ENCODE measurements at regions not wholly inside any gene's neighbourhood (a gene's known extent, or its start where the extent isn't known, plus 50 kb on each side); places are given as distances from the start of the nearest gene placed in this dataset.

GRCh38 chr13:34247596-34247995, 429.6 kb downstream of the RFC3 start:
- no peak for DNase-seq (ENCODE audit: low read depth)

GRCh38 chr13:34249546-34250039, 431.6 kb downstream of the RFC3 start:
- no peak for DNase-seq (ENCODE audit: low read depth)

GRCh38 chr13:34250151-34250670, 432.3 kb downstream of the RFC3 start:
- DNase-seq (ENCODE audit: low read depth), result no peak

GRCh38 chr13:34254366-34254765, 436.4 kb downstream of the RFC3 start:
- DNase-seq (ENCODE audit: low read depth), result no peak

GRCh38 chr13:34255711-34256110, 437.8 kb downstream of the RFC3 start:
- no peak for DNase-seq (ENCODE audit: low read depth)

- DNase-seq (ENCODE audit: low read depth), result no peak
These were observed 438.3 kb downstream of the RFC3 start for GRCh38 chr13:34256236-34256635.

- DNase-seq (ENCODE audit: low read depth), result no peak
These were observed 440.0 kb downstream of the RFC3 start for GRCh38 chr13:34257966-34258365.

- DNase-seq (ENCODE audit: low read depth), result no peak
These were observed 440.9 kb downstream of the RFC3 start for GRCh38 chr13:34258646-34259386.

- DNase-seq (ENCODE audit: low read depth), result no peak
These were observed 445.7 kb downstream of the RFC3 start for GRCh38 chr13:34263681-34264080.

GRCh38 chr13:34265046-34265679, 447.2 kb downstream of the RFC3 start:
- DNase-seq (ENCODE audit: low read depth), result no peak

DNA sequence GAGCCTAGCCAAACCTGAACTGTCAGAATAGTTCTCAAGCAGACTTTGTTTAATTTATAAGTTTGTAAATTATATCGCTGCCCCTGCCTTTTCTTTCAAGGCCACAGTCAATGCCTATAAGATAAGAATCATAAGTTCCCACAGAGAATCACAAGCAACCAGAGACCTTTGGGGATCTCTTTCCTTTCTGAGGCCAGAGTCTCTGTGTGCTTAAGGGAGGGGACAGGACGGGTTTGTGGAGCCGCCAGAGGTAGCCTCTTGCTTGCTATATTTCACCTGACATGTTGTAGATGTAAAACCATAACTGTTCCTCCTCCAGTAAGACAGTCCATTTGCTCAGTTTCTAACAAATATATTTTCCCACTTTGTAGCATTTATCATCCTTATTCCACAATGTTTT, 458.8 kb downstream of the RFC3 start:
- DNase-seq (ENCODE audit: low read depth), result no peak

DNA sequence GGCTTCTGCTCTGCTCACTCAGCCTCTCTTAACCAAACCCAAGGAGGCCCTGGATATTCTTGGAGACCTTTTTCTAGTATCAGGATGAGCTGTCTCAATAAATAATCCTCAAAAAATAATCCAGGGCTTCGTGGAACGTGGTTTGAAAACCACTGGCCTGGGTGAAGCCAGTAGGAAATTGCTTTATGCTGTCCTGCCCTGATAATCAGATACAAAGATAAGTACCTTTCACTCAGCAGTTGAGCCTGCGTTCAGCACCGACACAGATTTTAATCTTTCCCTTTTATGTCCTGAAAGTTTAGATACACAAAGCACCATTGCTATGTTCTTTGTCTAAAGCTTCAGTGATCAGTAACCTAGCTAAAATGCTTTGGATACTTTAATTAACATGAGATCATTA, 460.0 kb downstream of the RFC3 start:
- no peak for DNase-seq (ENCODE audit: low read depth)

GRCh38 chr13:34278780-34279179, 460.8 kb downstream of the RFC3 start:
- DNase-seq (ENCODE audit: low read depth), result no peak

DNA sequence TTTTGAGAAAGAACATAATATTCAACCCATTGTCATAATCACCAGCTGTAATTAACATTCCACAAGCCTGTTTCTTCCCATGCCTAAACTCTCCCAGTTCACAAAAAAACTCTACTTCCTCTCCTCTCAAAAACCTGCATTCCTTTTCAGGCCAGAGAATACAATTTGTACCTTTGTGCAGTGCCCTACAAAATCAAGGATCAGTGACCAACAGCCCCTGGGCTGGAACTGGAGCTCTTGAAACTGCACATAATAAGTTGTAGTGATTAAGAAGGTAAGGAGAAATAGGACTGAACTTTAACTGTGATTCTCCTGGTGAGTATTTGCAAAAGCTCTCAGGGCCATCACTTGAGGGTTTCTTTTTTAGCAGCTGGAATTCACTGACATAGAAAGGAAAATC, 472.7 kb downstream of the RFC3 start:
- no peak for DNase-seq (ENCODE audit: low read depth)

DNA sequence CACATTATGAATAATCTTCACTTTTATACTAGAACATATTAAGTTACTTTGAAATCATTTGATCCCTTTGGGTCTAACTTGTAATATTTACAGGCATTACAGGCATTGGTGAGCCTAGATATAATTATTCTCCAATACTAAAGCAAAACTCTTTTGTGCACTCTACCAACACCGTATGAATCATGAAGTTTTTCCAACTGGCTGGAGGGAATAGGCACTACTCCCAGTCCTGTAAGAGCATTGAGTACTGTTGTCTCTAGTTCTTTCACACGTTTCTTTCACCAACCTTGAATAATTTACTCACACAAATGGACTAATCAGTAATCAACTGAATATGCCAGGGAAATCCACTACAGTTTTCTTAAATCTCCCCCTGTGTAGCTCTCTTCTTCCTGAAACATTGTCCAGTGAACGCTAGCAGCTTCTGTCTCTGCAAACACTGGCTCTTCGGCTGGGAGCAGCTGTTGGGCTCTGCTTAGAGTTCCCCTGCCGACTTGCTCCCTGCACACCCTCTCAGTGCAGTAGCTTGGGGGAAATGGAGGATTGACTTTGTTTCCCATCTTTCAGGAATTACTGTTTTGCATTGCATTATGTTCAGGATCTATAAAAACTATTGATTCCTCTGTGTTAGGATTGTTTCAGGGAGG, 476.7 kb downstream of the RFC3 start:
- DNase-seq (ENCODE audit: low read depth), result no peak

DNA sequence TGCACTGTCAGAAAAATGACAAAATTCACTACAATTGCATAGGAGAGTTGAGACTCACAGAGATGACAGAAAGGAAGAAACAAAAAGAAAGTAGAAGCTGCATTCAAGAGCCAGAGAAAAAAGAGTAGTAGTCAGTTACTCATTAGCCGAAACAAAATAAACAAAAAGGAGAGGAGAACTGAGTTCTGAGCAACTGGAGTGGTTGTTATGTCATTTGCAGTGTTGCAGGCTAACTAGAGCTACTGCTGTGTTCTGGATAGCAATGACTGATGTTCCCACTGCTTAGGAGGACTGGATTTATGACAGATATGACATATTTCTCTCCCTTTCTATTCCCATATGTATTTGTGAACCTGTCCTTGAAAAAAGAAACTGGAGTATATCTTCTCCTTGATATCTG, 482.6 kb downstream of the RFC3 start:
- DNase-seq (ENCODE audit: low read depth), result no peak

DNA sequence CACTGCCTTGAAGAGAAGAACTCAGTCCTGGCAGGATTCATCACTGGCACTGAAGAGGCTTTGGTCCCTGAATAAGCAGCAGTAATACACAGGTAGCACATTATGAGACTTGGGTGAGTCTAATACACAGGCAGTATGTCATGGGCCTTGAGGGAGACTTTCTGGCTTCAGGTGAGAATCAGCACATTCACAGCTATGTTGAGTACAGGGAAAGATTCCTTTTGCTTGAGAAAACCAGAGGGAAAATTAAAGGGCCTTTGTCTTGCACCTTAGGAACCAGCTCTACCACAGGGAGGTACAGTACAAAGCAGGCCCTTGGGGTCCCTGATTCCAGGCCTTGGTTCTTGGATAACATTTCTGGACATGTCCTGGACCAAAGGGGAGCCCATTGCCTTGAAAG, 484.6 kb downstream of the RFC3 start:
- DNase-seq (ENCODE audit: low read depth), result no peak

DNA sequence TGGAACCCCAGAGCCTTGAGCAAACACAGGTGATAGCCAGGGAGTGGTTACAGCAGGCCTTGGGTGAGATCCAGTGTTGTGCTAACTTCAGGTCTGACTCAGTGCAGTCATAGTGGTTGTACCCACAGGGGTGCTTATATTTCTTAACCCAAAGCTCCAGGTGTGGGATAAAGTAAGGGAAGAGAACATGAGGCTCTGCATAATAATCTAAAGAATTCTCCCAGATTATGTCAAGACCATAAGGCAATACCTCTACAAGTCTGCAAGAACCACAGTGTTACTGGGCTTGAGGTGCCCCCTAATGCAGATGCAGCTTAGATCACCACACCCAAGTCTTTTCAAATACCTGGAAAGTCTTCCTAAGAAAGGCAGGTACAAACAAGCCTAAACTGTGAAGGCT, 485.4 kb downstream of the RFC3 start:
- no peak for DNase-seq (ENCODE audit: low read depth)

DNA sequence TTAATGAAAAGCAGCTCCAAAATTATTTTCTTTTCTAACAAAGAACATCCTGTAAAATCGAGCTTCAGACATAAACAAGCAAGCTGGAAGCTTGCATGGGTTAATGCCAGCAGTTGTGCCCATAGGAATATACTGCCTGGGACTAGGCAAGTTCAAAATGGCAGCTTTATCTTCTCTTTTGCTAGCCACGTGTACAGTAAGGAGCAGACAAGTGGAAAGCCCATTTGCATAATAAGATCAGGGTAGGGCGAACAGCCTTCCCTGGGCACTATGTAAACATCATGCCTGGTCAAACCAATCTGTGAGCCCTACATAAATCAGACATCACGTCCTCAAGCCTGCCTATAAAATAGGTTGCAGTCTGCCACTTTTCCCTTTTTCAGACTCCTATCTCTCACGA, 489.7 kb downstream of the RFC3 start:
- no peak for DNase-seq (ENCODE audit: low read depth)

DNA sequence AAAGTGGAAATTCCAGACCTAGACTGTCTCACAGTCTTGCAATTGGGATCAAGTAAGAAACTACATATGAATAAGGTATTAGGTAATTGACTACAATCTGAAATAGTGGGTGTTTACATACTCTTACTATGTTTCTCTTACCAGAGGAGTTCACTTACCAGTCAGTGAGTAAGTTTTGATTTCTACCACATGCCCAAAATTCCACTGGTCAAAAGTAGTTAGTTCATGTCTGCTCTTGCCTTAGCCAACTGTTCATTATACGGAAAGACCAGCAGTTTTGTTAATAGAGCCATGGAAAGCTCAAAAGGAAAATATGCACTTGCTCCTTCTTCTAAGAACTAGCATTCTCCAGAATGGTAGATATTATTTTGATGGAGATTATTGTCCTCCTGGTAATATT, 490.8 kb downstream of the RFC3 start:
- no peak for DNase-seq (ENCODE audit: low read depth)

DNA sequence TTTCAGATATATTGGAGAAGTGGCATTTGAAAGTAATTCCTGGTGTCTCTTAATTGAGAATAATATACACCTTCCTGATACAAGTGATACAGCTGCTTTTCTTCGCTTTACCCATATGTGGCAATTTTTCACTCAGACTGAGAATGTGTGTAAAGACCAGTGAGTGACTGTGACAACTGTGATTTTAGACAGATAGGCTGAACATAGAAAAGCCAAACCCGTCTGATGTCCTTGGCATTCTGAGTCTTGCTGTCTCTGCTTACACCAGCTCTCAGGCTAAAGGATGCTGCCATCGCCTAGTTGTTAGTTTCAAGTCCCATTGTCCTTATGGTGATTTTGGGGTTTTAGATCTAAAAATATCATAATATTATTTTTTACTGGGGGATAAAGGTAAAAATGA, 492.6 kb downstream of the RFC3 start:
- DNase-seq (ENCODE audit: low read depth), result no peak

- no peak for DNase-seq (ENCODE audit: low read depth)
These were observed 493.3 kb downstream of the RFC3 start for GRCh38 chr13:34311251-34311650.

DNA sequence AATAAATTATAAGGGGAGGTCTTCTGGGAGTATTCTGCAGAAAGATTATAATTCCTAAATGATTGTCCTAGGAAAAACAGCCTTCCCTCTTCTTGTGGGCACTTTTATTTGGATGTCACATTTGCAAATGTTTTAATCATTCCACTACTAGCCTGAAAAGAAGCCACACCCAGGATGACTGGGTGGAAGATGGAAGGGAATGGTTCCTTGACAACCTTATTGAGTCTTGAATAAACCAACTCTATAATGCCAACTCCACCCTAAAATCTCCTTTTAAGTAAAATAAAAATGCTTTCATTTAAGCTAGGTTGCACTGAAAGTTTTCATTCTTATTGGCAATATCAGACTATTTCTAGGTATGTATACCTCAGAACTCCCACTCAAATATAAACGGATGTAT, 494.6 kb downstream of the RFC3 start:
- DNase-seq (ENCODE audit: low read depth), result no peak

All from stimulated activated CD4-positive, alpha-beta T cell treated with anti-CD3 and anti-CD28 coated beads, Interleukin-2, amount 100 ng/mL, for 4 hours (primary cell).